ENCODE measurements at regions not wholly inside any gene's neighbourhood (a gene's known extent, or its start where the extent isn't known, plus 50 kb on each side); places are given as distances from the start of the nearest gene placed in this dataset.

GRCh38 chr5:30667293-30667692 is 526.2 kb upstream of the CDH6 start:
- H3K4me3 ChIP-seq (ENCODE audit: low read depth, low read length, poor library complexity, severe bottlenecking): no peak overlapping the region
- DNase-seq (ENCODE audit: low spot score): no peak
- H3K79me2 ChIP-seq (ENCODE audit: insufficient read depth, low read depth, low read length): no peaks in the 10 kb centered on the region
- H3K9me2 ChIP-seq (ENCODE audit: insufficient read depth, low read length): no peaks in the 10 kb centered on the region
- TF ChIP-seq EZH2phosphoT487 (IDR thresholded peaks at IDR 0.05; ENCODE audit: borderline replicate concordance, low read depth, low read length): no peak
- no peak for TF ChIP-seq CTCF (conservative IDR thresholded peaks at IDR 0.05; ENCODE audit: low read length)
- no peaks in the 10 kb centered on the region for H3K9me3 ChIP-seq (ENCODE audit: low read length)
- H4K20me1 ChIP-seq (ENCODE audit: insufficient read depth, low read length): no peaks in the 10 kb centered on the region
- CTCF ChIA-PET (ENCODE audit: unreplicated experiment): no interaction called here
- no peaks in the 10 kb centered on the region for H3K36me3 ChIP-seq (ENCODE audit: insufficient read depth, low read length)
- POLR2A ChIA-PET: no interaction called here
- H3K27ac ChIP-seq (ENCODE audit: low read depth, low read length, poor library complexity, severe bottlenecking): no peak overlapping the region
- H2AFZ ChIP-seq (ENCODE audit: low read length): no peak overlapping the region
- H3K4me2 ChIP-seq (ENCODE audit: low read length): no peak overlapping the region
- no TSS peak for BruUV-seq (replicated peaks)
- no peaks in the 10 kb centered on the region for H3K4me1 ChIP-seq (ENCODE audit: insufficient read depth, low read length, poor library complexity, severe bottlenecking)
- intact Hi-C loops (cut with micrococcal nuclease; ENCODE audit: unreplicated experiment): no loop called here

- Histone ChIP-seq H4K20me1 (ENCODE audit: insufficient read depth, low read length) (no peaks in the 10 kb centered on the region), H3K79me2 (ENCODE audit: insufficient read depth, low read depth, low read length) (no peaks in the 10 kb centered on the region), H3K9me2 (ENCODE audit: insufficient read depth, low read length) (no peaks in the 10 kb centered on the region), H3K9me3 (ENCODE audit: low read length) (no peaks in the 10 kb centered on the region), H3K4me2 (ENCODE audit: low read length) (no peak overlapping the region), H3K4me3 (ENCODE audit: low read depth, low read length, poor library complexity, severe bottlenecking) (no peak overlapping the region), H3K4me1 (ENCODE audit: insufficient read depth, low read length, poor library complexity, severe bottlenecking) (no peaks in the 10 kb centered on the region), H2AFZ (ENCODE audit: low read length) (no peak overlapping the region), H3K36me3 (ENCODE audit: insufficient read depth, low read length) (no peaks in the 10 kb centered on the region), H3K27ac (ENCODE audit: low read depth, low read length, poor library complexity, severe bottlenecking) (no peak overlapping the region)
- POLR2A ChIA-PET: no interaction called here
- TF ChIP-seq EZH2phosphoT487 (IDR thresholded peaks at IDR 0.05; ENCODE audit: borderline replicate concordance, low read depth, low read length): no peak
- TF ChIP-seq CTCF (conservative IDR thresholded peaks at IDR 0.05; ENCODE audit: low read length): no peak
- DNase-seq (ENCODE audit: low spot score): no peak
- BruUV-seq (replicated peaks): no TSS peak
- CTCF ChIA-PET (ENCODE audit: unreplicated experiment): no interaction called here
- intact Hi-C loops (cut with micrococcal nuclease; ENCODE audit: unreplicated experiment): loop anchor here (2.0 kb wide), 1 partner anchor 61 kb away; no protein-coding TSS in a partner anchor
Observed at GRCh38 chr5:30663536-30663935, 530.0 kb upstream of the CDH6 start.

GRCh38 chr5:30662373-30662772 is 531.1 kb upstream of the CDH6 start:
- Histone ChIP-seq H3K4me2 (ENCODE audit: low read length) (no peak overlapping the region), H3K36me3 (ENCODE audit: insufficient read depth, low read length) (no peaks in the 10 kb centered on the region), H3K9me3 (ENCODE audit: low read length) (no peaks in the 10 kb centered on the region), H2AFZ (ENCODE audit: low read length) (no peak overlapping the region), H3K79me2 (ENCODE audit: insufficient read depth, low read depth, low read length) (no peaks in the 10 kb centered on the region), H3K27ac (ENCODE audit: low read depth, low read length, poor library complexity, severe bottlenecking) (no peak overlapping the region), H3K4me3 (ENCODE audit: low read depth, low read length, poor library complexity, severe bottlenecking) (no peak overlapping the region), H4K20me1 (ENCODE audit: insufficient read depth, low read length) (no peaks in the 10 kb centered on the region), H3K9me2 (ENCODE audit: insufficient read depth, low read length) (no peaks in the 10 kb centered on the region), H3K4me1 (ENCODE audit: insufficient read depth, low read length, poor library complexity, severe bottlenecking) (no peaks in the 10 kb centered on the region)
- ChIA-PET CTCF (ENCODE audit: unreplicated experiment) (no interaction called here), POLR2A (no interaction called here)
- TF ChIP-seq EZH2phosphoT487 (IDR thresholded peaks at IDR 0.05; ENCODE audit: borderline replicate concordance, low read depth, low read length) (no peak), CTCF (conservative IDR thresholded peaks at IDR 0.05; ENCODE audit: low read length) (no peak)
- no peak for DNase-seq (ENCODE audit: low spot score)
- BruUV-seq (replicated peaks): no TSS peak
- intact Hi-C loops (cut with micrococcal nuclease; ENCODE audit: unreplicated experiment): loop anchor here (2.0 kb wide), 1 partner anchor 62 kb away; no protein-coding TSS in a partner anchor

Measured in OCI-LY7 (cell line).